ENCODE measurements at regions not wholly inside any gene's neighbourhood (a gene's known extent, or its start where the extent isn't known, plus 50 kb on each side); places are given as distances from the start of the nearest gene placed in this dataset.
"Not testable (repeated sequence)": the region's sequence is repeated elsewhere in the genome, so short reads cannot be mapped to it uniquely, and the experiment has no call there.

- DNase-seq, result no peak
Measured at GRCh38 chr1:4121834-4122512, 221.9 kb upstream of the C1orf174 start.

- DNase-seq, result no peak
Measured at GRCh38 chr1:4122513-4123160, 222.6 kb upstream of the C1orf174 start.

GRCh38 chr1:4124631-4125145, 224.6 kb upstream of the C1orf174 start:
- DNase-seq, result no peak

GRCh38 chr1:4126251-4126650, 226.2 kb upstream of the C1orf174 start:
- no peak for DNase-seq

- DNase-seq, result no peak
Measured at GRCh38 chr1:4126731-4127591, 226.9 kb upstream of the C1orf174 start.

GRCh38 chr1:4127592-4128140, 227.6 kb upstream of the C1orf174 start:
- no peak for DNase-seq

- no peak for DNase-seq
Measured at GRCh38 chr1:4128616-4129015, 228.5 kb upstream of the C1orf174 start.

- DNase-seq, result no peak
Measured at GRCh38 chr1:4129693-4130092, 229.6 kb upstream of the C1orf174 start.

GRCh38 chr1:4130096-4130495, 230.0 kb upstream of the C1orf174 start:
- no peak for DNase-seq

- DNase-seq, result no peak
Measured at GRCh38 chr1:4131734-4132133, 231.7 kb upstream of the C1orf174 start.

- no peak for DNase-seq
Measured at GRCh38 chr1:4132352-4133296, 232.6 kb upstream of the C1orf174 start.

GRCh38 chr1:4133297-4133938, 233.3 kb upstream of the C1orf174 start:
- DNase-seq, result no peak

- no peak for DNase-seq
Measured at GRCh38 chr1:4133939-4134321, 233.9 kb upstream of the C1orf174 start.

GRCh38 chr1:4135853-4136252, 235.8 kb upstream of the C1orf174 start:
- DNase-seq, result not testable (repeated sequence)

- DNase-seq, result no peak
Measured at GRCh38 chr1:4137621-4138415, 237.7 kb upstream of the C1orf174 start.

GRCh38 chr1:4139646-4140045, 239.6 kb upstream of the C1orf174 start:
- no peak for DNase-seq

- no peak for DNase-seq
Measured at GRCh38 chr1:4140241-4140640, 240.2 kb upstream of the C1orf174 start.

GRCh38 chr1:4140821-4141220, 240.7 kb upstream of the C1orf174 start:
- DNase-seq, result no peak

- DNase-seq, result no peak
Measured at GRCh38 chr1:4144349-4144971, 244.4 kb upstream of the C1orf174 start.

GRCh38 chr1:4146101-4146500, 246.0 kb upstream of the C1orf174 start:
- DNase-seq, result no peak

Data from right forelimb (tissue), 1 donor.